HL-60/S4 treated with retinoic acid at 250 ng/mL for 4 days and 3 days (cell line): ENCODE measurements at regions not wholly inside any gene's neighbourhood (a gene's known extent, or its start where the extent isn't known, plus 50 kb on each side); places are given as distances from the start of the nearest gene placed in this dataset.
"Not testable (repeated sequence)": the region's sequence is repeated elsewhere in the genome, so short reads cannot be mapped to it uniquely, and the experiment has no call there.

Source experiments
- in situ Hi-C: fragments of 300-500 bp; cut with MboI; formaldehyde crosslinking; loops from 2 replicates; pipeline ENCODE4 v1.7.0; 2022; ENCODE audit warnings: low sequenced_read_pairs

DNA sequence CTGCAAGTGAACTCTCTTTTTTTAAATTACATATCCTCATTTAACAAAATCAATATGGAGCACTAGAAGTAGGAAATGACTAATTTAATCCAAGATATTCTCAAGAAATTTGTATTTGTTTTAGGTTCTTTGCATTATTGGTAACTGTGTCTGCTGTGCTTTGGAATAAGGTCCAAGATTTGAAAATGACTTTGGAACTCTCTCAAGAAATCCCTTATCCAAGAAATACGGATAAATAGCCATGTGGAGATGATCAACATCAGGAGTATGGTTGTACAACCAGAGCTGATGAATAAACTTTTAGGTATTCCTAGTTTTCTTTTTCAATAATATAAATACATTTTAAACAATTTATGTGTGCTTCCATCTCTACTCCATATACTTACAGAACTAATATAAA, 279.9 kb upstream of the SEMA3C start:
- in situ Hi-C loops: no loop called here

- in situ Hi-C loops: no loop called here
Observed at GRCh38 chr7:81197266-81197665, 278.4 kb upstream of the SEMA3C start.

DNA sequence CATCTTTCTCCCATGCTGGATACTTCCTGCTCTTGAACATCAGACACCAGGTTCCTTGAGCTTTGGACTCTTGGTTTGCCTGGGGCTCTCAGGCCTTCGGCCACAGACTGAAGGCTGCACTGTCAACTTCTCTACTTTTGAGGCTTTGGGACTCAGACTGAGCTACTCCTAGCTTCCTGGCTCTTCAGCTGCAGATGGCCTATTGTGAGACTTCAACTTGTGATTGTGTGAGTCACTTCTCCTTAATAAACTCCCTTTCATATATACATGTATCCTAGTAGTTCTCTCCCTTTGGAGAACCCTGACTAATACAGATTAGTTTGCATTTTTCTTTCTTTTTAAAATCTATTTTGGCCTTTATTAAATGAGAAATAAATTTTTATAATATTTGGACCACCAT, 276.2 kb upstream of the SEMA3C start:
- in situ Hi-C loops: no loop called here

DNA sequence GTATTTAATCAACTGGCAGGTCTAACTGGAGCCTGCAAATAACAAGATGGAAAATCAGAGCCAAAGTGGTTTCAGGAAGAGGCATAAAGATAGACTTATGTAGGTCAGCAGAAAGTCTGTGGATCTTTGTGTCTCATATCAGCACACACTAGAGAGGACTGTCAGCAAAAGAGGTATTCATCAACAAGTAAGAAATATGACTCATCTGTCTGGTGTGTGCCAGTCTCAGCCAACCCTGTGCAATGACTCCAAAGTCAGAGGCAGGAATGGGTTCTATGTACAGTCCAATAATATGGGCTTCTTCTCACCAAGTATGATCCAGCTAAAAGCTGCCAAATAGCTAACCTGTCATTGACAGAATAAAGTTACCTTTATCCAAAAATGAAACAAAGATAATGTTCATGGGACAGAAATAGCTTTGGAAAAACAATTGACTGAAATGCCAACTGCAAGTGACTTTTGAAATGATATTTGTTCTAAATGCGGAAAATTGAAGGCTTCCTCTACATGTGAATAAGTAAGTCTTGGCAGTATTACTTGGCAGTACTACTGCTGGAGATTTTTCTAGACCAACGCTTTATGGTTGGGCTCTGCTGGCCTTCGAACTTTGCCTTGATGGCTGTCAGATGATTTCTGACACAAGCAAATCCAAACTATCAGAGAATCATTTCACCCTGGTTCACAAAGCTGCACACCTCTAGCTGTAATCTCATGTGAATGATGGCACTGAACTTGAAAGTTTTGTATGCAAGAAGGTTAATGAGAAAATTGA, 272.3 kb upstream of the SEMA3C start:
- in situ Hi-C loops: no loop called here

- in situ Hi-C loops: no loop called here
Observed at GRCh38 chr7:81187753-81188152, 268.9 kb upstream of the SEMA3C start.

DNA sequence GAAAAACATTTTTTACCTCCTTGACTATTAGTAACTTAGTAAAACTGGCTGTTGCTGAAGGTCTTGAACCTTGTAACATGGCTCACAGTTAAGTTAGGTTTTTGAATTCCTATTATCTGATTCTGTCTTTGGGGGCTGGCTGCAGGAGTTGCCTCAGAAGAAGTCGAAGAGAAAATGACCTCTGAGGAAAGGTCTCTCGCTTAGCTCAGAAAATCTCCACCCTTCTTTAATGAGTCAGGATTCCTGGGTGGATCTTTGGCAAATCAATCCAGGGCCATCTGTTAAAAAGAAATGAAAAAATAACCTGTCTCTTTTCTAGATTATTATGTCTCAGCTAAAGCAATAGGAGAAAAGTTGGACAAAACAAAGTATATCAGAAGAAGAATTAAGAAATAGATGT, 267.8 kb upstream of the SEMA3C start:
- in situ Hi-C loops: no loop called here

- in situ Hi-C loops: no loop called here
Observed at GRCh38 chr7:81185072-81185471, 266.2 kb upstream of the SEMA3C start.

GRCh38 chr7:81183326-81183725, 264.5 kb upstream of the SEMA3C start:
- in situ Hi-C loops: no loop called here

GRCh38 chr7:81182056-81182455, 263.2 kb upstream of the SEMA3C start:
- in situ Hi-C loops: not testable (repeated sequence)

DNA sequence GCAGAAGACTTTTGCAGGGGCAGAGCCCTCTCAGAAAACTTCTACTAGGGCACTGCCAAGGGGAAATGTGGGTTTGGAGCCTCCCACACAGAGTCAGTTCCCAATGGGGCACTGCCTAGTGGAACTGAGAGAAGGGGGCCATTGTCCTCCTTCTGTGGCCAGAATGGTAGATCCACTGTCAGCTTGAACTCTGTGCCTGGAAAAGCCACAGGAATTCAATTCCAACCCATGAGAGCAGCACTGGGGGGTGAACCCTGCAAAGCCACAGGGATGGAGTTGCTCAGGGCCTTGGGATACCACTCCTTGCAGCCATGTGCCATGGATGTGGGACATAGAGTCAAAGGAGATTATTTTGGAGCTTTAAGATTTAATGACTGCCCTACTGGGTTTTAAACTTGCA, 262.2 kb upstream of the SEMA3C start:
- in situ Hi-C loops: no loop called here

GRCh38 chr7:81180573-81180972, 261.7 kb upstream of the SEMA3C start:
- in situ Hi-C loops: no loop called here

GRCh38 chr7:81175275-81175940, 256.6 kb upstream of the SEMA3C start:
- in situ Hi-C loops: no loop called here

DNA sequence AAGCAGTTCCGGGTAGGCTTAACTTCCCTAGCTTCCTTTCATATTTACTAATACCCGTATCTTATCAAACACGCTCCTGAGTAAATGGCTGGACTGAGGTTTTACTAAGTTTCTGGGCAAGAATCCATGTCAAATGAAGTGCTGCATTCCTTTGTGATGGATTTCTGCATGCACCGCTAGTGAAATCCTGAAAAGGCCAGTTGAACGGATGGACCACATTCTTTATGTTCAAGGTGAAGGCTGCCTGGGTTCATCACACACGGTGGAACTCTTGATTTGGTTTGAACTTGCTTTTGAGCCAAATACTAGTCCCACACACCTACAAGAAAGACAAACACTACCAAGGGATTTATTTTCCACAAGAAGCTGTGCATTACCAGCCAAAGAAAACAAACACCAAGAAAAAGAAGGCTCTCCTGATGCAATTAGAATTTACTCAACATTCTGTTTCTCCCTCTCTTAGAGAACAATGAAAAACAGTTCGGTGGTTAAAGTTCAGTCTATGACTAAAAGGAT, 255.0 kb upstream of the SEMA3C start:
- in situ Hi-C loops: no loop called here

- in situ Hi-C loops: no loop called here
Observed at GRCh38 chr7:81170291-81170690, 251.4 kb upstream of the SEMA3C start.

DNA sequence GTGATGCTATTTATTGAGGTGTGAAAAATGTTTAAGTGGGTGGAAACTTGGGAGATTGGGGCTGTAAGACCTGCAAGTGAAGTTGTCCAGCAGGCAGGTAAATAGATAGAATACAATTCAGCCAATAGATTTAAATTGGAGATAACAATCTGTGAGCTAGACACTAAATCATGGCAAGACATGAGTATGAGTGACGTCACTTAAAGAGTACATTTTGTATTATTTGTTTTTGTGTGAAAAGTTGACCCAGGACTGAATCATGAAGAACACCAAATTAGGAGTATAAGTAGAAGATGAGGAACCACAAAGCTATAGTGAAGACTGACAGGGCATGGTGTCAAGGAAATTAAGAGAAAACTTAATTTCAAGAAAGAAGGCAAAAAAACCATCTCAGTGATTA, 249.1 kb upstream of the SEMA3C start:
- in situ Hi-C loops: no loop called here

DNA sequence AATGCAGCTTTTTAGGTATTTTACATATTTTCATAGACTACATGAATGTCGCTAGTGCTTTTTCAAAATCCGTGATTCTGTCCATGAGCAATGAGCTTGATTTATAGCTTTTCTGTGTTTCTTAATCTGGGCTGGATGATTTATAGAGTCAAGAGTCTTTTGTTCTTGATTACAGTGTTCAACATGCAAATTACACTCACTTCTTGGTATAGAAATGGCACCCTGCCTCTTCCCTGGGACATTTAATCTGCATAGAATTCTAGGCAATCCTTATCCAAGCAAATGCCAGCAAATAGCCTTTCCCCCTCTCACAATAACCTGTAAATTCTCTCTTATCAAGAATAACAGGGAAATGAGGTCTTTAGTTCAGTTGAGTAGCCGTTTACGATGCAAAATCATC, 246.2 kb upstream of the SEMA3C start:
- in situ Hi-C loops: no loop called here

- in situ Hi-C loops: no loop called here
Observed at GRCh38 chr7:81162771-81163525, 244.1 kb upstream of the SEMA3C start.

GRCh38 chr7:81162234-81162633, 243.4 kb upstream of the SEMA3C start:
- in situ Hi-C loops: no loop called here

DNA sequence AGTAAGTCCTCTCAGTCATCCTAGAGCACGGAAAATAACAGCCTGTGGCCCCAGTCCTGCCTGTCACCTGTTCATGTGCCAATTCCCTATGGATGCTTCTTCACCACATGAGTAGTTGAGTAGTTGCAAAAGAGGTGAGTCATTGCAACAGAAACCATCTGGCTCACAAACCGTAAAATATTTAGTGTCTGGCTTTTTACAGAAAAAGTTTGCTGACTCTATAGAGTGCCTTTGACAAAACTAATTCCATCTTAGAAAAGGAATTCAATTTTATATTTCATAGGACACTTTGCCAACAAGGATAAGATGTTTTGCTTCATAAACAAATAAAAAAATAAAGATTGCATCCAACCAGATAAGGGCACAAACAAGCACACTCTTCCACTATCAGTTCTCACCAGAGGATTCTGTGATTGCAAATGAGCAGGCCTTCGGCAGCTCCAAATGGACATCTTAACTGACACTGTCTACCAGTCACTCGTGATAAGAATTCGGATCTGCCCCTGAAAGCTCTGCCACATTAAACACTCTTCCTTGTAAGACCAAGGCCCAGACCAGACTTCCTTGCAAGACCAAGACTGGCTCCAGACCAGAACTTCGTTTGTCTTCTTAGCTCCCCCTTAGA, 242.7 kb upstream of the SEMA3C start:
- in situ Hi-C loops: no loop called here

- in situ Hi-C loops: no loop called here
Observed at GRCh38 chr7:81159402-81159801, 240.6 kb upstream of the SEMA3C start.

DNA sequence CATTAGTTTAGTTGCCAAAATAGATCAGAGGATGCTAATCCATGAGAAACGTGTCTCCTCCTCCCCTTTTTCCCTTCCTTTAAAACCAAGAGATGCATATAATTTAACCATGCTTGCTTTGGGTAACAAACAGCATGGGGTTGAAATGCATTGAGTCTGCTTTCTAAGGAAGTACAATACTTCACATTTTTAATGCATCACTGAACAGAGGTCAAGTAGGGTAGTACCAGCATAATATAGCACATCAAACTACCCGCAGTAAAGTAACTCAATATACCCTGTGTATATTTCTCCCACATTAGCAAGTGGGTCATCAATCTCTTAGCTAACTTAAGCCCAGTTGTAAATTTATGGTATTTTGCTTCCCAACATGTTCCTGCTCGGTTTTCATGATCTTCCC, 239.3 kb upstream of the SEMA3C start:
- in situ Hi-C loops: no loop called here
